Peyer's patch (tissue), 4 donors: ENCODE measurements at regions not wholly inside any gene's neighbourhood (a gene's known extent, or its start where the extent isn't known, plus 50 kb on each side); places are given as distances from the start of the nearest gene placed in this dataset.
A peak's percentile ranks its signal among the peaks of the same experiment; 100 is the strongest.

Experiments
- DNase-seq, 3 donors: peaks; one replicate each; pipeline ENCODE4 v3.0.0-alpha.2; 2017 to 2019
- H3K27ac ChIP-seq, 4 donors: fragments of 200-600 bp; sonication (generic); one replicate each; pipeline ENCODE4 v1.5.1; 2016 to 2019
- H3K27me3 ChIP-seq, 2 donors: fragments of 200-600 bp; sonication (generic); one replicate each; pipeline ENCODE4 v1.5.1; 2019
- H3K36me3 ChIP-seq, 3 donors: fragments of 200-600 bp; sonication (generic); one replicate each; pipeline ENCODE4 v1.5.1; 2016 to 2019
- H3K4me1 ChIP-seq, 4 donors: fragments of 200-600 bp; sonication (generic); one replicate each; pipeline ENCODE4 v1.5.1; 2016 to 2019
- H3K4me3 ChIP-seq, 4 donors: fragments of 200-600 bp; sonication (generic); 1 replicate in 3 of 4; 2 replicates in 1 of 4; pipeline ENCODE4 v1.5.1; 2016 to 2019; ENCODE audit warnings: mild to moderate bottlenecking in 1 of 4
- H3K9me3 ChIP-seq, 4 donors: fragments of 200-600 bp; sonication (generic); one replicate each; pipeline ENCODE4 v1.5.1; 2016 to 2019; ENCODE audit warnings: mild to moderate bottlenecking in 1 of 4
- POLR2A ChIP-seq, 2 donors: fragments of 450-650 bp; IDR thresholded peaks; one replicate each; pipeline ENCODE4 v1.5.1; 2017; ENCODE audit warnings: antibody characterized with exemption in 2 of 2, mild to moderate bottlenecking in 2 of 2, moderate library complexity in 2 of 2
- TF ChIP-seq, protein P1 (sequence below), 6 experiments: fragments of 450-650 bp in 4 of 6; fragments of 200-600 bp in 2 of 6; sonication (generic) in 1 of 6; IDR thresholded peaks; one replicate each; pipeline ENCODE4 v1.5.1; 2017 to 2019; ENCODE audit warnings: antibody characterized with exemption in 6 of 6, mild to moderate bottlenecking in 3 of 6, moderate library complexity in 1 of 6

GRCh38 chr5:155598552-155598951 is 585.0 kb downstream of the KIF4B start:
- DNase-seq = no peak
- H3K27ac ChIP-seq = no peak overlapping the region
- TF ChIP-seq, protein P1, sequence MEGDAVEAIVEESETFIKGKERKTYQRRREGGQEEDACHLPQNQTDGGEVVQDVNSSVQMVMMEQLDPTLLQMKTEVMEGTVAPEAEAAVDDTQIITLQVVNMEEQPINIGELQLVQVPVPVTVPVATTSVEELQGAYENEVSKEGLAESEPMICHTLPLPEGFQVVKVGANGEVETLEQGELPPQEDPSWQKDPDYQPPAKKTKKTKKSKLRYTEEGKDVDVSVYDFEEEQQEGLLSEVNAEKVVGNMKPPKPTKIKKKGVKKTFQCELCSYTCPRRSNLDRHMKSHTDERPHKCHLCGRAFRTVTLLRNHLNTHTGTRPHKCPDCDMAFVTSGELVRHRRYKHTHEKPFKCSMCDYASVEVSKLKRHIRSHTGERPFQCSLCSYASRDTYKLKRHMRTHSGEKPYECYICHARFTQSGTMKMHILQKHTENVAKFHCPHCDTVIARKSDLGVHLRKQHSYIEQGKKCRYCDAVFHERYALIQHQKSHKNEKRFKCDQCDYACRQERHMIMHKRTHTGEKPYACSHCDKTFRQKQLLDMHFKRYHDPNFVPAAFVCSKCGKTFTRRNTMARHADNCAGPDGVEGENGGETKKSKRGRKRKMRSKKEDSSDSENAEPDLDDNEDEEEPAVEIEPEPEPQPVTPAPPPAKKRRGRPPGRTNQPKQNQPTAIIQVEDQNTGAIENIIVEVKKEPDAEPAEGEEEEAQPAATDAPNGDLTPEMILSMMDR (IDR thresholded peaks at IDR 0.05) = no peak
- no peak for TF ChIP-seq POLR2A (IDR thresholded peaks at IDR 0.05)

DNA sequence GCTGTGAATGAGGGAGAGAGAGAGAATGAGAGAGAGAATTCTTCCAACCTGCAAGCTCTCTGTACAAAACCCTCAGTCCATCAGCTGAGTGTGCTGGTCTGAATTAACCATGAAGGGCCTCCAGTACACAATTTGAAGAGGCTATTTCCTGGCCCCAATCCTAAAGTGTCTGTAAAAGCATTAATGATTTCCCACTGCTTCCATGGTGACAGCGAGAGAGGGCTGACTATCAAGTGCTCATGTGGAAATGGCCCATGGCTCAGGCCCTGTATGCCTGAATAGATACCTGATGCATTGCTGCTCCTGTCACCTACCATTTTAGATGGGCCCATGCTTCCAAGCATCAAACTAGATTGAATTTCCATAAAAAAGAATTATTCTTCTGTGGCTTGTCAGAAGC is 592.4 kb downstream of the KIF4B start:
- Histone ChIP-seq H3K9me3 (no peaks in the 10 kb centered on the region), H3K27me3 (no peaks in the 10 kb centered on the region), H3K4me3 (no peak overlapping the region), H3K27ac (no peak overlapping the region), H3K36me3 (no peaks in the 10 kb centered on the region), H3K4me1 (no peaks in the 10 kb centered on the region)
- TF ChIP-seq, protein P1 (IDR thresholded peaks at IDR 0.05) = no peak
- TF ChIP-seq POLR2A (IDR thresholded peaks at IDR 0.05) = no peak
- no peak for DNase-seq

More at GRCh38 chr5:155598552-155598951, 585.0 kb downstream of the KIF4B start:
- Histone ChIP-seq H3K4me1 (no peaks in the 10 kb centered on the region), H3K27me3 (no peaks in the 10 kb centered on the region), H3K4me3 (no peak overlapping the region), H3K36me3 (no peaks in the 10 kb centered on the region), H3K9me3 (no peaks in the 10 kb centered on the region)

- Histone ChIP-seq H3K27ac (no peak overlapping the region), H3K4me3 (no peak overlapping the region), H3K27me3 (no peaks in the 10 kb centered on the region), H3K4me1 (no peaks in the 10 kb centered on the region), H3K9me3 (no peaks in the 10 kb centered on the region), H3K36me3 (no peaks in the 10 kb centered on the region)
- TF ChIP-seq, protein P1 (IDR thresholded peaks at IDR 0.05) = peak in 4 of 6 experiments; percentile 49 to 78 (median 74)
- TF ChIP-seq POLR2A (IDR thresholded peaks at IDR 0.05) = no peak
- DNase-seq = peak in 2 of 3 donors; percentile 62 to 76
Observed at GRCh38 chr5:155616779-155617392, 603.3 kb downstream of the KIF4B start.

DNA sequence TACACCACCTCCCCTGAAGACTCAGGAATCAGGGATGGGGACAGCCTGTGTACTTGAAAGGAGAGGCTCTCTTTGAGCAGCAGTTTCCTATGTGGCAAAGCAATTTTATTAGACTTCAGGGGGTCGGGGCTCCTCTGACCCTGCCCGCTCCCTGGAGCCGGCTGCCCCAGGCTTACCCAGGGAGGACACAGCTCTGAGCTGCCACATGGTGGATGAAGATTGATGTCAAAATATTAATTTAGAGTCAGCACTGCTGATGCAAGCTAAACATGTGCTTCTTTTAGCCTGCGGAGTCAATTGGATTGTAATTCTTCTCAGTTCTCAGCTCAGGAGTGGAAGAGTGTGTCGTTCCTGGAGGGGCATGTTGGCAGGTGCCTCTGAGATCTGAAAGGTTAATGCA is 606.1 kb downstream of the KIF4B start:
- no peaks in the 10 kb centered on the region for H3K9me3 ChIP-seq
- H3K27ac ChIP-seq = no peak overlapping the region
- TF ChIP-seq, protein P1 (IDR thresholded peaks at IDR 0.05) = no peak
- TF ChIP-seq POLR2A (IDR thresholded peaks at IDR 0.05) = no peak
- no peak overlapping the region for H3K4me3 ChIP-seq
- H3K4me1 ChIP-seq = no peaks in the 10 kb centered on the region
- H3K27me3 ChIP-seq = no peaks in the 10 kb centered on the region
- no peak for DNase-seq
- H3K36me3 ChIP-seq = no peaks in the 10 kb centered on the region

DNA sequence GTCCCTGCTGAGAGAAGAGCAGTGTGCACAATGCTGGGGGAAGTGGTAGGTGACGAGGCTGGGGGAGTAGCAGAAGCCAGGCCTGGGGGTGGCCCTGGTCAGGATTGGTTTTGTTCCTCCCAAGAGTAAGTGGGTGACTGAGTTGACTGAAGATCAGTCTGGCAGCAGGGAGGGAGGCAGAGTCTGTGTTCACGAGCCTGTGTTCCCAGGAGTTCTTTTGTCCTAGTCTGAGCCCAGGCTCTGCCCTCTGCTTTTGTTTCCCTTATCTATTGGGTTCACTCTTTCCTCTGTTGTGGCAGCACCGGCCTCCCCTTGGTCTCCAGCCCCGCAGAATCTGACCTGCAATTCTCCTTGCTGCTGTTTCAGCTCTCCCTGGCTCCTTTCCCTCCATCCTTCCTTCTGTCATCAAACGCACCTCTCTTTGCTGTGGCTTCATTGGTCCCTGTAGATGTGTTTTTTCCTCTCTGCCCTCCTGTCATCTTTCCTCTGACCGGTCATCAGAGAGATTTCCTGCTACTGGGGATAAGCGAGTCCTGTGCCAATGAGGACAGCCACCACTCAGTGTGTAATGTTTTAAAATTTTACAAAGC is 607.4 kb downstream of the KIF4B start:
- Histone ChIP-seq H3K27ac (no peak overlapping the region), H3K4me3 (no peak overlapping the region), H3K27me3 (no peaks in the 10 kb centered on the region), H3K4me1 (peaks cover 0 to 5% (median 0%) of the 10 kb centered on the region in 4 donors), H3K36me3 (no peaks in the 10 kb centered on the region), H3K9me3 (no peaks in the 10 kb centered on the region)
- TF ChIP-seq, protein P1 (IDR thresholded peaks at IDR 0.05) = no peak
- TF ChIP-seq POLR2A (IDR thresholded peaks at IDR 0.05) = no peak
- DNase-seq = no peak
